ENCODE measurements at regions not wholly inside any gene's neighbourhood (a gene's known extent, or its start where the extent isn't known, plus 50 kb on each side); places are given as distances from the start of the nearest gene placed in this dataset. TPM values are rescaled to one million over a fixed set of nuclear protein-coding genes. Genes with fewer than 3 reads are reported as not detected.

- H3K27ac ChIP-seq = no peak overlapping the region
- Mint-ChIP-seq H3K27me3 (ENCODE audit: insufficient read depth, low read depth) (peaks cover 3% of the 10 kb centered on the region), H3K4me1 (peaks cover 9% of the 10 kb centered on the region), H3K4me3 (no peak overlapping the region), H3K36me3 (no peaks in the 10 kb centered on the region), H3K9me3 (no peaks in the 10 kb centered on the region), H3K27ac (no peak overlapping the region)
- H3K9me3 ChIP-seq (ENCODE audit: low read depth) = no peaks in the 10 kb centered on the region
- no peaks in the 10 kb centered on the region for H3K27me3 ChIP-seq
- no peak for TF ChIP-seq EZH2 (IDR thresholded peaks at IDR 0.05)
- TF ChIP-seq CTCF (IDR thresholded peaks at IDR 0.05) = no peak
- TF ChIP-seq EZH2phosphoT487 (IDR thresholded peaks at IDR 0.05) = no peak
- H4K20me1 ChIP-seq (ENCODE audit: low read depth) = no peaks in the 10 kb centered on the region
- H3K79me2 ChIP-seq (ENCODE audit: low read depth) = no peaks in the 10 kb centered on the region
- H3F3A ChIP-seq (ENCODE audit: low read depth) = no peaks in the 10 kb centered on the region
- H3K4me2 ChIP-seq = no peak overlapping the region
- no peak overlapping the region for H3K9ac ChIP-seq
- H3K4me1 ChIP-seq = no peaks in the 10 kb centered on the region
- H3K36me3 ChIP-seq = no peaks in the 10 kb centered on the region
- H2AFZ ChIP-seq (replicated peaks) = no peak overlapping the region
- no peak for DNase-seq (ENCODE audit: low spot score)
- H3K4me3 ChIP-seq = no peak overlapping the region
Observed at GRCh38 chr7:10918093-10918590, 55.5 kb upstream of the PHF14 start.

GRCh38 chr7:10919923-10920322 is 53.7 kb upstream of the PHF14 start:
- Mint-ChIP-seq H3K4me3 (no peak overlapping the region), H3K27ac (no peak overlapping the region), H3K27me3 (ENCODE audit: insufficient read depth, low read depth) (peaks cover 3% of the 10 kb centered on the region), H3K4me1 (no peaks in the 10 kb centered on the region), H3K9me3 (no peaks in the 10 kb centered on the region), H3K36me3 (no peaks in the 10 kb centered on the region)
- no peak for DNase-seq (ENCODE audit: low spot score)
- H3K36me3 ChIP-seq = no peaks in the 10 kb centered on the region
- no peaks in the 10 kb centered on the region for H4K20me1 ChIP-seq (ENCODE audit: low read depth)
- no peaks in the 10 kb centered on the region for H3F3A ChIP-seq (ENCODE audit: low read depth)
- H3K9ac ChIP-seq = no peak overlapping the region
- no peaks in the 10 kb centered on the region for H3K27me3 ChIP-seq
- H3K4me3 ChIP-seq = no peak overlapping the region
- H3K79me2 ChIP-seq (ENCODE audit: low read depth) = no peaks in the 10 kb centered on the region
- H2AFZ ChIP-seq (replicated peaks) = no peak overlapping the region
- H3K4me1 ChIP-seq = no peaks in the 10 kb centered on the region
- TF ChIP-seq EZH2 (IDR thresholded peaks at IDR 0.05) = no peak
- no peak for TF ChIP-seq CTCF (IDR thresholded peaks at IDR 0.05)
- TF ChIP-seq EZH2phosphoT487 (IDR thresholded peaks at IDR 0.05) = no peak
- H3K9me3 ChIP-seq (ENCODE audit: low read depth) = no peaks in the 10 kb centered on the region
- no peak overlapping the region for H3K27ac ChIP-seq
- no peak overlapping the region for H3K4me2 ChIP-seq

Small RNA genes in the stretch of these regions (small RNA-seq; reads per million reads assigned to genes)
- gene AC004852.1 (not detected), gene AC009945.1 (not detected), gene RF00012 (not detected), gene RF00019 (not detected)
